ENCODE measurements at regions not wholly inside any gene's neighbourhood (a gene's known extent, or its start where the extent isn't known, plus 50 kb on each side); places are given as distances from the start of the nearest gene placed in this dataset.
"Not testable (repeated sequence)": the region's sequence is repeated elsewhere in the genome, so short reads cannot be mapped to it uniquely, and the experiment has no call there.

DNA sequence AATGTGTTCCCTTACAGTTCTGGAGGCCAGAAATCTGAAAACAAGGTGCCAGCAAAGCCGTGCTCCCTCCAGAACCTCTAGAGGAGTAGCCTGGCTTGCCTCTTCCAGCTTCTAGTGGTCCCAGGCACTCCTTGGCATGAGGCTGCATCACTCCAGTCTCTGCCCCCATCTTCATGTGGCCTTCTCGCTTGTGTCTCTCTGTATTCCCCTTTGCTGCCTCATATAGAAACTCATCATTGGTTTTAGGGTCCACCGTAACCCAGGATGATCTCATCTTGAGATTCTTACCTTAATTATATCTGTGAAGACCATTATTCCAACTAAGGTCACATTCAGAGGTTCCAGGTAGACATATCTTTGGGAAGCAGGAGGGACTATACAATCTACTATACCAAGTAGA lies 182.4 kb downstream of the SKIDA1 start:
- H3K27ac ChIP-seq (ENCODE audit: low read depth, low read length, severe bottlenecking), result no peak overlapping the region
- peaks cover 4% of the 10 kb centered on the region for H3K4me1 ChIP-seq (ENCODE audit: control insufficient read depth, insufficient read depth, low read length, poor library complexity, severe bottlenecking)
- H3K9me3 ChIP-seq (ENCODE audit: control insufficient read depth, low read length), result no peaks in the 10 kb centered on the region
- 92 to 100% methylated on average over 2 to 3 of the region's 3 CpGs for WGBS, 2 experiments (ENCODE audit: insufficient coverage in 2 of 2)
- H3K36me3 ChIP-seq (ENCODE audit: control insufficient read depth, insufficient read depth, low read length), result no peaks in the 10 kb centered on the region
- no peak overlapping the region for H3K4me3 ChIP-seq (ENCODE audit: extremely low read depth, insufficient read depth, low read length, poor library complexity, severe bottlenecking)

DNA sequence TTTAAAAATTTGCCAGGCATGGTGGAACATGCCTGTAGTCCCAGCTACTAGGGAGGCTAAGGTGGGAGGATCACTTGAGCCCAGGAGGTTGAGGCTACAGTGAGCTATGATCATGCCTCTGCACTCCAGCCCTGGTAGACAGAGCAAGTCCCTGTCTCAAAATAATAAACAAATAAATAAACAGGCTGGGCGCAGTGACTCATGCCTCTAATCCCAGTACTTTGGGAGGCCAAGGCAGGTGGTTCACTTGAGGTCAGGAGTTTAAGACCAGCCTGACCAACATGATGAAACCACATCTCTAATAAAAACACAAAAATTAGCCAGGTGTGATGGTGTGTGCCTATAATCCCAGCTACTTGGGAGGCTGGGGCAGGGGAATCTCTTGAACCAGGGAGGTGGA lies 183.0 kb downstream of the SKIDA1 start:
- H3K36me3 ChIP-seq (ENCODE audit: control insufficient read depth, insufficient read depth, low read length); H3K9me3 ChIP-seq (ENCODE audit: control insufficient read depth, low read length); H3K4me3 ChIP-seq (ENCODE audit: extremely low read depth, insufficient read depth, low read length, poor library complexity, severe bottlenecking); H3K4me1 ChIP-seq (ENCODE audit: control insufficient read depth, insufficient read depth, low read length, poor library complexity, severe bottlenecking); H3K27ac ChIP-seq (ENCODE audit: low read depth, low read length, severe bottlenecking): not testable (repeated sequence)
- whole genome bisulfite sequencing, 2 experiments (ENCODE audit: insufficient coverage in 2 of 2), result 100% methylated on average over 1 of the region's 1 CpG; no CpG with 5 or more reads in 1 of the 2 experiments

DNA sequence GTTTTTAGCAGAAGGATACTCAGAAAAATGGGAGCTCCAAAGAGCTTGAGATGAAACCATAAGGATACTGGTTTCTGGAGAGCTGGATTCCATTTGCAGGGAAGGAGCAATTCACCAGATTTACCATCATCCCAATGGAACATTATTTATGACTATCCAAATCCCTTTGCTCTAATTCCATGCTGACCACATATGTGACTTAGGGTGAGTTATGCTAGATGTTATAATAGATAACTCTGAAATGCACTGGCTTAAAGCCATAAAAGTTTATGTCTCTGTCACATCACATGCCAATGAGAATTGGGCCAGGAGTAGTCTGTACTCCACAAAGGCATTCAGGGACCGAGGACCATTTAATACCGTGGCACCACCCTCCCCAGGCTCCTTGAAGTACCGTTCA lies 185.2 kb downstream of the SKIDA1 start:
- Histone ChIP-seq H3K4me1 (ENCODE audit: control insufficient read depth, insufficient read depth, low read length, poor library complexity, severe bottlenecking) (peaks cover 18% of the 10 kb centered on the region), H3K36me3 (ENCODE audit: control insufficient read depth, insufficient read depth, low read length) (no peaks in the 10 kb centered on the region), H3K4me3 (ENCODE audit: extremely low read depth, insufficient read depth, low read length, poor library complexity, severe bottlenecking) (no peak overlapping the region), H3K9me3 (ENCODE audit: control insufficient read depth, low read length) (no peaks in the 10 kb centered on the region), H3K27ac (ENCODE audit: low read depth, low read length, severe bottlenecking) (no peak overlapping the region)
- 96% methylated on average over 3 of the region's 3 CpGs; no CpG with 5 or more reads in 1 of the 2 experiments for WGBS, 2 experiments (ENCODE audit: insufficient coverage in 2 of 2)

- H3K4me1 ChIP-seq (ENCODE audit: control insufficient read depth, insufficient read depth, low read length, poor library complexity, severe bottlenecking), result peaks cover 18% of the 10 kb centered on the region
- peak overlapping the region; percentile 98 for H3K27ac ChIP-seq (ENCODE audit: low read depth, low read length, severe bottlenecking)
- 90 to 100% methylated on average over 1 to 2 of the region's 7 CpGs for WGBS, 2 experiments (ENCODE audit: insufficient coverage in 2 of 2)
- no peak overlapping the region for H3K4me3 ChIP-seq (ENCODE audit: extremely low read depth, insufficient read depth, low read length, poor library complexity, severe bottlenecking)
- no peaks in the 10 kb centered on the region for H3K36me3 ChIP-seq (ENCODE audit: control insufficient read depth, insufficient read depth, low read length)
- H3K9me3 ChIP-seq (ENCODE audit: control insufficient read depth, low read length), result no peaks in the 10 kb centered on the region
Observed at GRCh38 chr10:21337171-21337792, 188.2 kb downstream of the SKIDA1 start.

DNA sequence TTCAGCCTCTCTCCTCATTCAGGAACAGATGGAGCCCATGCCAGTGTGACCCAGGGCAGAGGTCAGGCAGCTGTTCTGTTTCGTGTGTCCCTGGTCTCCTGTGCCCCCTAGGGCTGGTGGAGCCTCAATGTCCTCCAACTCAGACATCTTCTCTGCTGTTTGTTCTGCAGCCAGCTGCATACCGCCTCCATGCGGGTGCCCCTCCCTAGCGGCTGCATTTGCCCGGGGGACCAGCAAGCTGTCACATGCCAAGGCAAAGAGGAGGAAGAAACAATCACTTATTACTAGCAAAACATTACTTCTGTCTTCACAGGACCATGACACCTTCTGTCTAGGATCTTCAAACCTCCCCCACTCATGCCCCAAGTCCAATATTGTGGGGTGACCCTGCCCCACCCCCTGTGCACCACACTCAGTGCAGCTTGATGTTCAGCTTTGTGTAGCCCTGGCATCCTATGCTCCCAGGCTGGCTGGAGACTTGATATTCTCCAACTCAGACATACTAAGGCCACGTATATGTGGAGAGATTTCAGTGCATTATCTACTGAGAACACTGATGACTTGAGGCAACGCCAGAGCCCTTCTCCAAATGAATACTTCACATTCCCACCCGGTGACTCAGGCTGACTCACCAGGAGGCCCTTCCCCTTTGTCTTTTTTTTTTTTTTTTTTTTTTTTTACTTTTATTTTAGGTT lies 188.9 kb downstream of the SKIDA1 start:
- WGBS, 2 experiments (ENCODE audit: insufficient coverage in 2 of 2), result 16 to 18% methylated on average over 5 to 6 of the region's 8 CpGs
- Histone ChIP-seq H3K27ac (ENCODE audit: low read depth, low read length, severe bottlenecking) (peak overlapping the region; percentile 98), H3K9me3 (ENCODE audit: control insufficient read depth, low read length) (no peaks in the 10 kb centered on the region), H3K4me3 (ENCODE audit: extremely low read depth, insufficient read depth, low read length, poor library complexity, severe bottlenecking) (no peak overlapping the region), H3K4me1 (ENCODE audit: control insufficient read depth, insufficient read depth, low read length, poor library complexity, severe bottlenecking) (peaks cover 17% of the 10 kb centered on the region), H3K36me3 (ENCODE audit: control insufficient read depth, insufficient read depth, low read length) (no peaks in the 10 kb centered on the region)

DNA sequence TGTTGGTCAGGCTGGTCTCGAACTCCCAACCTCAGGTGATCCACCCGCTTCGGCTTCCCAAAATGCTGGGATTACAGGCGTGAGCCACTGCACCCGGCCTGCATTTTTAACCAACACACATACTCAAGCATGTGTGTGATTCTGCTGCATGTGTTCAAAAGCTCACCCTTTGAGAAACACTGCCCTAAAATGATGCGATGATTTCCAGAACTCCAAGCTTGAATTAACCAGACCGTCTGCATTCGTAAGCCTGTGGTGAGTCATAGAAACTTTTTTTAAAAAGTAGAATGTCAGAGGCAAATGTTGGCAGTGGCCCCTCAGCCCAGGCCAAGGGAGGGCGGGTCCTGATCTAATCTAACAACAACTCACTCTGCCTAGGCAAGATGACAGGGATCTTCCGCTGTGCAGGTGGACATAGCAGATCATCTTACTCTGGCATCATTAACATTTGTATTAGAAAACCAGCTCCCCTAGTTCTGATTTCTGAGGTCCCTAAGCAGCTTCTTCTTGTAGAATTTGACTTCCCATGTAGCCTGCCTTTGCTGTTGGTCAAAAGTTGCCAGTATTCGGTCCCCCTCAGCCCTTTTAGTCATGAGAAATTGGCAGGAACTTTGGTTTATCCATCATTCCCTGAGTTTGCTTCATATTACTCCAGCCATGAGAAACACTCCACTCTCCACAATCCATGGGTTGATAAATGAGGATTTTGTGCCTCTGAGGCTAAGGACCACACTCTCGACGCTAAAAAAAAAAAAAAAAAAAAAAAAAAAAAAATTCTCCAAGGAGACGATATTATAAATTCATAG lies 190.4 kb downstream of the SKIDA1 start:
- WGBS, 2 experiments (ENCODE audit: insufficient coverage in 2 of 2), result 67 to 89% methylated on average over 8 to 10 of the region's 14 CpGs
- H3K4me3 ChIP-seq (ENCODE audit: extremely low read depth, insufficient read depth, low read length, poor library complexity, severe bottlenecking), result no peak overlapping the region
- no peaks in the 10 kb centered on the region for H3K36me3 ChIP-seq (ENCODE audit: control insufficient read depth, insufficient read depth, low read length)
- H3K9me3 ChIP-seq (ENCODE audit: control insufficient read depth, low read length), result no peaks in the 10 kb centered on the region
- H3K4me1 ChIP-seq (ENCODE audit: control insufficient read depth, insufficient read depth, low read length, poor library complexity, severe bottlenecking), result peaks cover 17% of the 10 kb centered on the region
- peak overlapping the region; percentile 89 for H3K27ac ChIP-seq (ENCODE audit: low read depth, low read length, severe bottlenecking)

- no peaks in the 10 kb centered on the region for H3K36me3 ChIP-seq (ENCODE audit: control insufficient read depth, insufficient read depth, low read length)
- WGBS, 2 experiments (ENCODE audit: insufficient coverage in 2 of 2), result 86% methylated on average over 4 of the region's 6 CpGs; no CpG with 5 or more reads in 1 of the 2 experiments
- peaks cover 5% of the 10 kb centered on the region for H3K4me1 ChIP-seq (ENCODE audit: control insufficient read depth, insufficient read depth, low read length, poor library complexity, severe bottlenecking)
- no peaks in the 10 kb centered on the region for H3K9me3 ChIP-seq (ENCODE audit: control insufficient read depth, low read length)
- no peak overlapping the region for H3K4me3 ChIP-seq (ENCODE audit: extremely low read depth, insufficient read depth, low read length, poor library complexity, severe bottlenecking)
- peak overlapping the region; percentile 10 for H3K27ac ChIP-seq (ENCODE audit: low read depth, low read length, severe bottlenecking)
Observed at GRCh38 chr10:21330628-21331020, 194.9 kb downstream of the SKIDA1 start.

GRCh38 chr10:21329995-21330627 lies 195.4 kb downstream of the SKIDA1 start:
- Histone ChIP-seq H3K4me1 (ENCODE audit: control insufficient read depth, insufficient read depth, low read length, poor library complexity, severe bottlenecking) (no peaks in the 10 kb centered on the region), H3K9me3 (ENCODE audit: control insufficient read depth, low read length) (no peaks in the 10 kb centered on the region), H3K27ac (ENCODE audit: low read depth, low read length, severe bottlenecking) (no peak overlapping the region), H3K4me3 (ENCODE audit: extremely low read depth, insufficient read depth, low read length, poor library complexity, severe bottlenecking) (no peak overlapping the region), H3K36me3 (ENCODE audit: control insufficient read depth, insufficient read depth, low read length) (no peaks in the 10 kb centered on the region)
- WGBS, 2 experiments (ENCODE audit: insufficient coverage in 2 of 2), result 92 to 100% methylated on average over 4 of the region's 4 CpGs

- Histone ChIP-seq H3K36me3 (ENCODE audit: control insufficient read depth, insufficient read depth, low read length) (no peaks in the 10 kb centered on the region), H3K27ac (ENCODE audit: low read depth, low read length, severe bottlenecking) (no peak overlapping the region), H3K4me1 (ENCODE audit: control insufficient read depth, insufficient read depth, low read length, poor library complexity, severe bottlenecking) (no peaks in the 10 kb centered on the region), H3K9me3 (ENCODE audit: control insufficient read depth, low read length) (no peaks in the 10 kb centered on the region), H3K4me3 (ENCODE audit: extremely low read depth, insufficient read depth, low read length, poor library complexity, severe bottlenecking) (no peak overlapping the region)
- 53 to 68% methylated on average over 4 to 9 of the region's 10 CpGs for WGBS, 2 experiments (ENCODE audit: insufficient coverage in 2 of 2)
Observed at GRCh38 chr10:21327289-21327993, 198.0 kb downstream of the SKIDA1 start.

All from mesodermal cell (in vitro differentiated cells).